H9 (cell line): ENCODE measurements at regions not wholly inside any gene's neighbourhood (a gene's known extent, or its start where the extent isn't known, plus 50 kb on each side); places are given as distances from the start of the nearest gene placed in this dataset.

Source experiments
- DNase-seq: peaks from one replicate; pipeline ENCODE4 v3.0.0-alpha.2; 2017
- H2AFZ ChIP-seq: one replicate; pipeline ENCODE4 v1.6.1; 2013; ENCODE audit warnings: mild to moderate bottlenecking, low read length, control low read depth, moderate library complexity
- H2AK5ac ChIP-seq: 2 replicates; pipeline ENCODE4 v1.6.1; 2013; ENCODE audit warnings: low read length, control low read depth, mixed read lengths; ENCODE audit not compliant: insufficient read length
- H2BK120ac ChIP-seq: one replicate; pipeline ENCODE4 v1.6.1; 2013; ENCODE audit warnings: low read depth, mild to moderate bottlenecking, low read length, control low read depth, inconsistent platforms; ENCODE audit not compliant: poor library complexity, severe bottlenecking
- H2BK12ac ChIP-seq: 2 replicates; pipeline ENCODE4 v1.6.1; 2013; ENCODE audit warnings: low read length, control low read depth, mixed read lengths, low read depth; ENCODE audit not compliant: insufficient read length
- H2BK15ac ChIP-seq: 2 replicates; pipeline ENCODE4 v1.6.1; 2013; ENCODE audit warnings: low read depth, low read length, control low read depth
- H2BK20ac ChIP-seq: one replicate; pipeline ENCODE4 v1.6.1; 2013; ENCODE audit warnings: low read depth, mild to moderate bottlenecking, low read length, control low read depth, inconsistent platforms; ENCODE audit not compliant: poor library complexity, severe bottlenecking
- H2BK5ac ChIP-seq: 2 replicates; pipeline ENCODE4 v1.6.1; 2013; ENCODE audit warnings: low read length, control low read depth, mixed read lengths; ENCODE audit not compliant: insufficient read length
- H3K14ac ChIP-seq: 2 replicates; pipeline ENCODE4 v1.6.1; 2013; ENCODE audit warnings: low read length, control low read depth; ENCODE audit not compliant: insufficient read depth
- H3K18ac ChIP-seq: 2 replicates; pipeline ENCODE4 v1.6.1; 2013; ENCODE audit warnings: low read depth, mild to moderate bottlenecking, mixed read lengths, low read length, control low read depth; ENCODE audit not compliant: insufficient read length
- H3K23ac ChIP-seq: 2 replicates; pipeline ENCODE4 v1.6.1; 2013; ENCODE audit warnings: low read length, control low read depth, mixed read lengths, low read depth; ENCODE audit not compliant: insufficient read length
- H3K23me2 ChIP-seq: 2 replicates; pipeline ENCODE4 v1.6.1; 2013; ENCODE audit warnings: low read depth, mild to moderate bottlenecking, mixed read lengths, low read length, control low read depth; ENCODE audit not compliant: insufficient read length, poor library complexity, severe bottlenecking
- H3K27ac ChIP-seq: 2 replicates; pipeline ENCODE4 v1.5.1; 2013; ENCODE audit warnings: low read length, control low read depth, mixed read lengths, low read depth; ENCODE audit not compliant: insufficient read length
- H3K27me3 ChIP-seq: 2 replicates; pipeline ENCODE4 v1.6.1; 2013; ENCODE audit warnings: low read length, control low read depth, inconsistent platforms; ENCODE audit not compliant: insufficient read depth
- H3K4ac ChIP-seq: 2 replicates; pipeline ENCODE4 v1.6.1; 2013; ENCODE audit warnings: low read depth, mild to moderate bottlenecking, control low read depth, inconsistent platforms, low read length, moderate library complexity
- H3K4me1 ChIP-seq: 2 replicates; pipeline ENCODE4 v1.6.1; 2013; ENCODE audit warnings: low read length, control low read depth, inconsistent platforms; ENCODE audit not compliant: insufficient read depth
- H3K4me2 ChIP-seq: 2 replicates; pipeline ENCODE4 v1.6.1; 2013; ENCODE audit warnings: low read length, control low read depth, mixed read lengths; ENCODE audit not compliant: insufficient read length, insufficient read depth
- H3K56ac ChIP-seq: 2 replicates; pipeline ENCODE4 v1.6.1; 2013; ENCODE audit warnings: low read depth, mild to moderate bottlenecking, mixed read lengths, low read length, control low read depth; ENCODE audit not compliant: insufficient read length
- H3K79me1 ChIP-seq: 2 replicates; pipeline ENCODE4 v1.6.1; 2013; ENCODE audit warnings: low read depth, mild to moderate bottlenecking, moderate library complexity, low read length, control low read depth, inconsistent platforms; ENCODE audit not compliant: insufficient read depth, poor library complexity, severe bottlenecking
- H3K79me2 ChIP-seq: 2 replicates; pipeline ENCODE4 v1.6.1; 2013; ENCODE audit warnings: low read length, control low read depth, inconsistent platforms; ENCODE audit not compliant: insufficient read depth
- H3K9ac ChIP-seq: 2 replicates; pipeline ENCODE4 v1.6.1; 2013; ENCODE audit warnings: low read length, control low read depth, mixed read lengths; ENCODE audit not compliant: insufficient read length; ENCODE audit errors: extremely low read depth
- H3K9me3 ChIP-seq: one replicate; pipeline ENCODE4 v1.6.1; 2013; ENCODE audit warnings: low read depth, low read length, inconsistent platforms; ENCODE audit not compliant: control insufficient read depth
- H3T11ph ChIP-seq: one replicate; pipeline ENCODE4 v1.6.1; 2013; ENCODE audit warnings: mild to moderate bottlenecking, low read length, control low read depth, inconsistent platforms
- H4K20me1 ChIP-seq: one replicate; pipeline ENCODE4 v1.6.1; 2013; ENCODE audit not compliant: control insufficient read depth, insufficient read length, insufficient read depth
- H4K5ac ChIP-seq: 2 replicates; pipeline ENCODE4 v1.6.1; 2013; ENCODE audit warnings: low read depth, mild to moderate bottlenecking, mixed read lengths, low read length, control low read depth; ENCODE audit not compliant: insufficient read length
- H4K8ac ChIP-seq: replicated peaks from 2 replicates; pipeline ENCODE4 v1.6.1; 2013; ENCODE audit warnings: low read length, control low read depth, mixed read lengths, low read depth; ENCODE audit not compliant: insufficient read length
- H4K91ac ChIP-seq: 2 replicates; pipeline ENCODE4 v1.6.1; 2013; ENCODE audit warnings: low read depth, mild to moderate bottlenecking, moderate library complexity, mixed read lengths, low read length, control low read depth; ENCODE audit not compliant: insufficient read length
- H3K27ac Mint-ChIP-seq, 3 experiments: 2 replicates in 2 of 3; 3 replicates in 1 of 3; pipeline ENCODE4 v1.8.0; 2020 to 2021; ENCODE audit warnings: mixed read lengths in 3 of 3, mild to moderate bottlenecking in 1 of 3, moderate library complexity in 1 of 3
- H3K27me3 Mint-ChIP-seq: 2 replicates; pipeline ENCODE4 v1.8.0; 2021; ENCODE audit warnings: low read depth, mild to moderate bottlenecking, moderate library complexity, mixed read lengths
- H3K36me3 Mint-ChIP-seq, 3 experiments: 2 replicates in 2 of 3; 3 replicates in 1 of 3; pipeline ENCODE4 v1.8.0; 2020 to 2021; ENCODE audit warnings: low read depth in 3 of 3, mixed read lengths in 3 of 3; ENCODE audit not compliant: insufficient read depth in 1 of 3
- H3K4me1 Mint-ChIP-seq, 2 experiments: 2 replicates each; pipeline ENCODE4 v1.8.0; 2020; ENCODE audit warnings: mixed read lengths in 2 of 2
- H3K4me3 Mint-ChIP-seq, 2 experiments: 2 replicates in 1 of 2; 3 replicates in 1 of 2; pipeline ENCODE4 v1.8.0; 2020 to 2021; ENCODE audit warnings: mild to moderate bottlenecking in 2 of 2, mixed read lengths in 2 of 2, moderate library complexity in 1 of 2
- H3K9me3 Mint-ChIP-seq, 2 experiments: 2 replicates in 1 of 2; 3 replicates in 1 of 2; pipeline ENCODE4 v1.8.0; 2020; ENCODE audit warnings: mild to moderate bottlenecking in 2 of 2, mixed read lengths in 2 of 2, moderate library complexity in 1 of 2
- TF ChIP-seq, protein P1 (sequence below): fragments of 200-600 bp; sonication (generic); conservative IDR thresholded peaks from 3 replicates; pipeline ENCODE4 v1.8.0; 2021; ENCODE audit warnings: antibody characterized with exemption, mild to moderate bottlenecking

DNA sequence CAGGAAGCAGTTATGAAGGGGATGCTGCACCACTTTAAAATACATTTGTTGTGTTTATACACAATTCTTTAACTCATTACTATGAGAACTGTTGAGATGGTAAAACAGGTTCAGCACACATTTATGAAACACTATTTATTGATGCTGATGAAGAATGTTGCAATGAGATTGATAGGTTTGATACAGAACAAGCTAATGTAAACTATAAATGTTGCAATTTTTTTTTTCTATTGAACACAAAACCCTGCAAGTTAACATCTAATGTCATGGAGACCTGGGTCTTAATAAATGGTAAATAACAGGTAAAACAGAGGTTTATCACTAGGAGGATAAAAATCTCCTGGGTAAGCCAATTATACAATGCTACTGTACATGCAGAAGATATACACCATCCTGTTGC is 857.6 kb downstream of the FSCB start:
- Histone ChIP-seq H2BK20ac (no peak overlapping the region), H2AK5ac (no peak overlapping the region)

More for the DNA sequence above, 857.6 kb downstream of the FSCB start:
- no peak overlapping the region for H2BK5ac ChIP-seq
- no peaks in the 10 kb centered on the region for H3K4me1 Mint-ChIP-seq
- no peak overlapping the region for H3K23ac ChIP-seq
- H3K9me3 ChIP-seq, result no peaks in the 10 kb centered on the region
- H3K27ac Mint-ChIP-seq, result no peak overlapping the region
- H3K27me3 Mint-ChIP-seq, result no peaks in the 10 kb centered on the region
- no peaks in the 10 kb centered on the region for H3K79me2 ChIP-seq
- TF ChIP-seq, protein P1, sequence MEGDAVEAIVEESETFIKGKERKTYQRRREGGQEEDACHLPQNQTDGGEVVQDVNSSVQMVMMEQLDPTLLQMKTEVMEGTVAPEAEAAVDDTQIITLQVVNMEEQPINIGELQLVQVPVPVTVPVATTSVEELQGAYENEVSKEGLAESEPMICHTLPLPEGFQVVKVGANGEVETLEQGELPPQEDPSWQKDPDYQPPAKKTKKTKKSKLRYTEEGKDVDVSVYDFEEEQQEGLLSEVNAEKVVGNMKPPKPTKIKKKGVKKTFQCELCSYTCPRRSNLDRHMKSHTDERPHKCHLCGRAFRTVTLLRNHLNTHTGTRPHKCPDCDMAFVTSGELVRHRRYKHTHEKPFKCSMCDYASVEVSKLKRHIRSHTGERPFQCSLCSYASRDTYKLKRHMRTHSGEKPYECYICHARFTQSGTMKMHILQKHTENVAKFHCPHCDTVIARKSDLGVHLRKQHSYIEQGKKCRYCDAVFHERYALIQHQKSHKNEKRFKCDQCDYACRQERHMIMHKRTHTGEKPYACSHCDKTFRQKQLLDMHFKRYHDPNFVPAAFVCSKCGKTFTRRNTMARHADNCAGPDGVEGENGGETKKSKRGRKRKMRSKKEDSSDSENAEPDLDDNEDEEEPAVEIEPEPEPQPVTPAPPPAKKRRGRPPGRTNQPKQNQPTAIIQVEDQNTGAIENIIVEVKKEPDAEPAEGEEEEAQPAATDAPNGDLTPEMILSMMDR, result no peak
- H3K9me3 Mint-ChIP-seq, result peaks cover 13 to 31% of the 10 kb centered on the region in 2 experiments
- H3K14ac ChIP-seq, result no peak overlapping the region
- H2BK15ac ChIP-seq, result no peak overlapping the region
- no peaks in the 10 kb centered on the region for H3K23me2 ChIP-seq
- H3K27ac ChIP-seq, result no peak overlapping the region
- H3K27me3 ChIP-seq, result no peaks in the 10 kb centered on the region
- no peak overlapping the region for H3T11ph ChIP-seq
- no peak overlapping the region for H3K9ac ChIP-seq
- no peak overlapping the region for H3K4me2 ChIP-seq
- no peak overlapping the region for H2BK12ac ChIP-seq
- H3K4me1 ChIP-seq, result no peaks in the 10 kb centered on the region
- no peaks in the 10 kb centered on the region for H4K20me1 ChIP-seq
- no peak overlapping the region for H2AFZ ChIP-seq
- no peak overlapping the region for H4K5ac ChIP-seq
- no peak overlapping the region for H3K18ac ChIP-seq
- H3K36me3 Mint-ChIP-seq, result peaks cover 2 to 31% (median 3%) of the 10 kb centered on the region in 3 experiments; a peak in 5 of 7 replicates
- no peak overlapping the region for H4K8ac ChIP-seq
- no peaks in the 10 kb centered on the region for H3K79me1 ChIP-seq
- H3K4ac ChIP-seq, result no peak overlapping the region
- H3K4me3 Mint-ChIP-seq, result no peak overlapping the region
- no peak for DNase-seq
- H4K91ac ChIP-seq, result no peak overlapping the region
- no peak overlapping the region for H2BK120ac ChIP-seq
- no peak overlapping the region for H3K56ac ChIP-seq
